GM18867 (cell line): ENCODE measurements at regions not wholly inside any gene's neighbourhood (a gene's known extent, or its start where the extent isn't known, plus 50 kb on each side); places are given as distances from the start of the nearest gene placed in this dataset.

Experiments used
- ATAC-seq: cut with Tn5 transposase; IDR thresholded peaks from one replicate; pipeline ENCODE4 v1.9.1; 2021; ENCODE audit warnings: mild to moderate bottlenecking, moderate library complexity; ENCODE audit not compliant: unreplicated experiment

DNA sequence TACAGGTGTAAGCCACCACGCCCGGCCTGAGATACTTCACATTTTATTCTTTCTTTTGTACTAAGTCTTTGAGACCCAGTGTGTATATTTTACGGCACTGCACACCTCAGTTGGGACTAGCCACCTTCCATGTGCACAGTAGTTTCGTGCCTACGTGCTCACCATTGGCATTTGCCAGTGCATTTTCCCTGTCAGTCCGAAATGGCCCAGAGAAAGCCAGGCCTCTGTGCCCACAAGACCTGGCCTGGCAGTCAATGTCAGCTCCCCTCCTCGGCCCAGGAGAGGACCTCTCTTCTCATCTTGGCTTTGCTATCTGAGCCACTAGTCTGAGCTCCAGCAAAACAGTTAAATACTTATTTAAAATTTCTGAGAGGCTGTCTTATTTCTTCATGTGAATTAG is 147.8 kb upstream of the KLHL29 start:
- no peak for ATAC-seq

DNA sequence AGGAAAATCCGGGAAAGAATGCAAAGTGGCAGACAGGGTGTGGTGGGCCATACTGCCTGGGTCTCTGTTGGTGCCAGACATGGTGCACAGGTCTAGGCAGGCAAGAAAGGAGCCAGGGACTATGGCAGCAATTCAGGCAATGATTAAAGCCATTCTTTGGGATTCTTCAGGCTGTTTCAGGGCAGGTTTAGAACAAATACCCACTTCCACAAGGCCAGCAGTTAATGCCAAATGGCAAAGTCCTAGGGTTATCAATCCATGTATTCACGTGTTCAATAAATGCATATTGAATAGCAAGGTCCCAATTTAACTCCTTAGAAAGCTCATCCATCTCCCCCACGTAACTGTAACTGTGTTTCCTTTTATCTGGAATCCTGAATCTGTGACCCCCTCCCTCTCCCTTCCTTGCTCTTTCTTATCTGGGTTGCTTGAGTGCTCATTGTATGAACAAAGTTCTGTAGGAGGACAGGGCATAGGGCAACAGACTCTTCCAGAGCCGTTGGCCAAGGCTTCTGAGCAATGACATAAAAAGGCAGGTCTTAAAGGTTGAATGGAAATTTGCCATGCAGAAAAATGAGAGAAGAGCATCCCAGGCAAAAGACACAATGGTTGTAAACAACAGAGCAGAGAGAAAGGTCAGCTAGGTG is 146.8 kb upstream of the KLHL29 start:
- ATAC-seq: no peak

DNA sequence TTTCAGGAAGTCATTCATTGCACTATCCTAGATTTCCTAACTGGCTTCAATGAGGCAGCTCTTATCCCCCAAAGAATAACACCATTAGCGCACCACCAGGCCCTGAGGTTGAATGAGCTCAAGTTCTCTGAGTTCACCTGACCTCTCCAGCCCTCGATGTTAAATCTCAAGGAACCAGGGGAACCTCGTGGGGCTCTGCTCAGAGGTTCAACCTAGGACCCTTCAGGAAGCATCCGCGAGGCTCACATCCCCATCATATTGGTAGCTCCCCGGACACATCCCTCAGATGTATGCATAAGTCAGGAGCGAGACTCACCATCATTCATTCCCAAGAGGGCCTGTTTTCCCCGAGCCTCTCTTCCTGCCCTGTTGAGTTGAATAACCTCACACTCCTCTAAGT is 145.6 kb upstream of the KLHL29 start:
- no peak for ATAC-seq

DNA sequence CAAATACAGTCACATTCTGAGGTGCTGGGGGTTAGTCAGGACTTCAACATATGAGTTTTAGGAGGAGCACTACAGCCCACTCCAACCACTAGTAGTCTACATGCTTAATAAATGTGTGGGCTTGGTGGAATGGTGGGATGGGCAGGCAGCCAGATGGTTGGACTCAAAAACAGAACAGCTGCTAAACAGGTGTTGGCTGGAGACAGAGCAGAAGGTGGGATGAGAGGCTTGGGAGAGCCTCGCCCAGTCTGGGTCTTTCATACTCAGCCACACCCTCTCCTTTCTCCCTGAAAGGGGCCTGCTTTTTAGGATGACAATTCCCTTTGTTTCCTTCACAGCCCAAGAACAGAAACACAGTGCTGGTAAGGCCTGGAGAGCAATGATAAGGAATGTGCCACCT is 143.9 kb upstream of the KLHL29 start:
- no peak for ATAC-seq

DNA sequence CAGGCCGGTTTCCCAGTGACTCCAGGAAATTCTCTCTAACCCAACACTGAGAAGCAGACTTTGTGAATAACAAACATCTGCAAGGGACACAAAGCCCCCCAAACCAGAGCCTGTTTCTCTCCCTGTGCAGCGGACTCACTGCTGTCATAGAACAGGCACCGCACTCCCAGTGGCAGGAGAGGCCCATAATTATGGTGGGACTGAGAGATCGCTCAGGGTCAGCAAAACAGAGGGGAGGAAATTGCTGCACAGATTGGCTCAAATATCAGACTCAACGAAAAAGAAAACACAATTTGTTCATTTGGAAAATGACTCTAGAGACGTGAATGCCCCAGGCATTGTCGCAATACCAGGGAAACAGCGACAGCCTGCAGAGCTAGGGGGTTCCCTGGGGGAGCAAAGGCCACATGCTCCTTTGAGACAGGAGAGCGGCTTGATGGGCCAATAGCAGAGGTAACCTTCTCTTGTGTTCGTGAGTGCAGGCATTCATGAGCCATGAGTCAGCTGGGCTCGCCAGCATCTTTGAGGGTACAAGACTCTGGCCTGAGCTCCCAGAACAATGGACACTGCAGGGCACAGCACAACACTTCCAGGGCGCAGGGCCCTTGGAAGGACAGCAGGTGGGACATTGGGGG is 143.3 kb upstream of the KLHL29 start:
- no peak for ATAC-seq

DNA sequence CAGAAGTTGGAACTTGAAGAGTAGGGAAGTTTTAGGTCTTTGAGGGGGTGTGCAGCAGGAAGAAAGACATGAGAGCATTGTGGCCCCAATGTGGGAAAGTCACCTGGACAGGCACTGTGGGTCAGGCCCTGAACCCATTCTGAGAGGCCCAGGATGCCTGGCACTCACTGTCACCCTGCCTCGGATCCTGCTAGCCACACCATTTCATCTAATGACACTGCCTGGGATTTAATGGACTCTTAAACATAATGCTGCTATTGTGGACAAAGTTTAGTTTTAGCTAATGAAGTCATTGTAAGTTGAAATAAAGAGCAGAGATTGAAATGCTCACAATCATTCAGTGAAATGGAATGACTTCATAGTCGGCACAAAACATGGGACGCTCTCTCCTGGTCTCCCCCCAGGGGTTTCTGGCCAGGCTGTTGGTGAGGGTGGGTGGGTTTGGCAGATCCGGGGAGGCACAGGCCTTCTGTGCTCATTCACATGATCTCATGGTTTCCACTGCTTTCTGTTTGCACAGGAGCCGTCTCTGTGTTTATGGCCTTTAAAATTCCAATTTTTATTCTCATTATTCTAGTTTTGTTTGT is 141.8 kb upstream of the KLHL29 start:
- ATAC-seq: no peak

DNA sequence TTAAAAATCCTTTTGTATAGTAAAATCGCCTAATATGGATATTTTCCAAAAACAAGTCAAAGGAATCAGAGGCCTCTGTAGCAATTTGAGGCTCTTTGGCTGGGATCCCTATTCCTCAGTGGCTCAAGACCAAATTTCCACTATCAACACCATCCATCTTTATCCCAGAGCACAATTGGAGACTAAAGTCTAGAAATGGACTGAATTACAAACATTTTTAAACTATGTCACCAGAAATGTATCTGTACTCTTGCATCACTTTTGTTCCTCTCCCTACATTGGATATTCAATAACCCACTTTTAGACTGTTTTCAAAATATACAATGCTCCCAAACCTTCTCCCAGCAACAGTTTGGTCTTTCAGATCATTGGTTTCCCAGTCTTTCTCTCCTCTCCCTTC is 140.4 kb upstream of the KLHL29 start:
- no peak for ATAC-seq

DNA sequence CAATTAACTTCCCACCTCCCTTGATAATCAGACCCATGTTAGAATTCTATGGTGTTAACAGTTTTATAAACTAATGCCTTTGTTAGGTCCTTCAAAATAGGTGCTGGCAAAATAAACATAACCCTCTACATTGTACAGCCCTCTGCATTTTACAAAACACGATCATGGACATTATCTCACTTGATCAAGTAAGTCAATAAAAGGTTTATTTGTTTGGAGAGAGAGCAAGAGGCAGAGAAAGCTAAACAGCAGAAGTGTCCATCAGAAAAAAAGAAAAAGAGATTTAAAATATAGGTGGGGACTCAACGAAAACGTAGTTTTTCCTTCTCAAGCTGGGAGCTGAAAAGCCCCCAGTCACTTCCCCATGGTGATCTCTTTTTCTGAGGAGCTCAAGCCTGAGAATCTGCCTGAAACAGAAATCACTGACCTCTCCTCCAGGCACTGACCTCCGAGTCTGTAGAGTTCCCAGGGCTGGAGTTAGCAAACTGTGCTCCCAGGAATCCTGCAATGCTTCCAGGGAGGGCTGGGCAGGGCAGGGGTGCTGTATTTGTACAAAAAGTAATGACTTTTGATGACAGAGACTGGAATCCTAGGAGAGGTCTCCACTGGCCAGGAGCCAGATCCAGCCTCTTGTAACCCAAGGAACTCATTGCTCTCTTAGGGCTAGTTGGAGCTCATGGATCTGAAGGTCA is 137.8 kb upstream of the KLHL29 start:
- no peak for ATAC-seq

DNA sequence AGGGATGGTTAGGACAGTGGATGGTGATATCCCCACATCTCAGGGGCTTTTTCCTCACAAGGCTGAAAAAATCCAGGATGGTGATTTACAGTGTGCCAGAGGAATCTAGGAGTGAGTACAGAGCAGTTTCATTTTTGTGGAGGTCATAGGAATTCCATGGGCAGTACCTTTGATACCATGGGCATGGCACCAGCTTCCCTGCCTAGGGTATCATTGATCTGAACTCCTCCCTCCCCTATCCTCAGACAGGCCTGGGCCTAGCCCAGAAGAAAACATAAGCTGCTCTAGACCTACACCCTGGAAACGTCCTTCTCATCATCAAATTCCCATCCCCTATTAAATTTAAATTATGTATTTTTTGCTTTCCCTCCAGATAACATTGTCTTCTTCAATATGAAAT is 136.3 kb upstream of the KLHL29 start:
- ATAC-seq: no peak

DNA sequence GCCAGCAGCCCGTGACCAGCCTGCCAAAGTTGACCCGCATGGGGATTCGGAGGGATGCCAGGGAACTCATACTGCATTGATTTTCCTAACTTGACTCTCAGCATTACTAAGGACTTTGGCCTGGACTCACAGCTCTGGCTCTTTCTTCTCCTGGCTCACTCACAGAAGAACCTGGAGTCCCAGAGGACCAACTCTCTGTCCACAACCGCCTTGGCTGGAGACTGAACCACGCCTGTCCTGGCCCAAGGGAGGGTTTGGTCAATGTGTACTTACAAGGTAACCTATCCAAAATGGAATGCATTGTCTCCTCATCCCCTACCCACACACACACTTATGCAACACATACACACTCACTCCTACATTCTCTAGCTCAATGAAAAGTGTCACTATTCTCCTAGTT is 135.6 kb upstream of the KLHL29 start:
- ATAC-seq: no peak

DNA sequence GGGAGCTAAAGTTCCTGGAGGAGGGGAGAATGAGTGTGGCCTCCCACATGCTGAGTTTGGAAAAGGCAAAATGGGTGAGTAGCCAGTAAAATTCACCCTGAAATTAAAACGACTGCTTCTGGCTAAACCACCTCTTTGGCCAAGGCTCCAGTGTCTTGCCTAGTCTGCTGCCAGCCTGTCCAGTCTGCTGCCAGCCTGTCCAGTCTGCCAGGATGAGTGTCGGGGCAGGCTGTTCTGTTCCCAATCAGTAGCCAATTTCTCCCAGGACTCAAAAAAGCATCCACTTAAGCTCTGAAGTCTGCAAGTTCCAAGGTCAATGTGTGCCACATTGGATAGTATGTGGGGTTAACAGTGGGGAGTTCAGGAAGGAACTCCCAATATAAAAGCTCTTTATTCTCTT is 134.6 kb upstream of the KLHL29 start:
- ATAC-seq: no peak

DNA sequence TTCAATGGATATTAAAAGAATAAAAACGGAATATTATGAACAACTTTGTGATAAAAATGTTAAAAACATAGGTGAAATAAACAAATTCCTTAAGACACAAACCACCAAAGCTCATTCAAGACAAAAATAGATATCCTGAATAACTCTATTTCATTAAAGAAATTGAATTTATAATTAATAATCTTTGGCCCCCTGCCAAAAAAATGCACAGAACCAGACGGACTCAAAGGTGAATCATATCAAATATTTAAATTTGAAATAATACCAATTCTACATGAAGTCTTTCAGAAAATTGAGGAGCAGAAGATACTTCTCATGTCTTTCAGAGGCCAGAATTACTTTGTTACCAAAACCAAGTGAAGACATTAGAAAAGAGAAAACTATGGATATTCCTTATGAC is 128.3 kb upstream of the KLHL29 start:
- no peak for ATAC-seq

DNA sequence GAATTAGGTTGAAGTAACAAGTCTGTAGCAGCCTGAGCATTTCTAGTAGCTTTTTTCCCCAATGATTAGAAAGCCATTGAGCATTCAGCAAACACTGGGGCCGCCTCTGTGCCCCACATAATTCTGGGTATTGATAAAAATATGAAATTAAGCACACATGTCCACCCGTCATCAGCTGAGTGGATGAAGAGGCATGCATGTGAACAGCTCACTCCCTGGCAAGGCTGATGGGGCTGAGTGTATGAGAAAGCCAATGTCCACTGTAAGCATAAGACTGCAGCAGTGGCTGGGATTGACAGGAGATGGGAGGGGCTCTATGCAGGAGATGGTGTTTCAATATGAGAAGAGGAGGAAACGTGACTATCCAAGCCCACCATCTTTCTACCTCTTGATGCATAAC is 124.4 kb upstream of the KLHL29 start:
- ATAC-seq: no peak

DNA sequence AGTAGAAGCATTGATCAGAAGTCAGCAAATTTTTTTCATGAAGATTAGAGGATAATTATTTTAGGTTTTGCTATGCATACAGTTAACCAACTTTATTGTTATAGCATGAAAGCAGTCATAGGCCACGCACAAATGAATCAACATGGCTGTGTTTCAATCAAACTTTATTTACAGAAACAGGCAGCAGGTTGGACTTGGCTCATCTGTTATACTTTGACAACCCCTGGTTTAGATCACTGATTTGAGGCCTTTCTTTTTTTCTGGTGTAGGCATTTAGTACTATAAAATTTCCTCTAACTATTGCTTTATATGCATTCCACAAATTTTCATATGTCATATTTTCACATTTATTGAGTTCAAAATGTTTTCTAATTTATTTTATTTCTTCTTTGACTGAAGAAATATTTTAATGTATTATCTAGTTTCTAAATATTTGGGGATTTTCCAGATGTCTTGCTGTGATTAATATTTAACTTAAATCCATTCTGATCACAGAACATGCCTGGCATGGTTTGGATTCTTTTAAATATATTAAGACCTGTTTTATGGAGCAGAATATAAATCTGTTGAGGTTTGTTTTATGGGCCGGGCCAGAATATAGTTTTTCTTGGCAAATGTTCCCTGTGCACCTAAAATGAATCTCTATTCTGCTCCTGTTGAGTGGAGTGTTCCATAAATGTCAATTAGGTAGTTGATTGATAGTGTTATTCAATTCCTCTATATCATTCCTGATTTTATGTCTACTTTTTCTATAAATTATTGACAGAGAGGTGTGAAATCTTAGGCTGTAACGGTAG is 116.3 kb upstream of the KLHL29 start:
- ATAC-seq: no peak

DNA sequence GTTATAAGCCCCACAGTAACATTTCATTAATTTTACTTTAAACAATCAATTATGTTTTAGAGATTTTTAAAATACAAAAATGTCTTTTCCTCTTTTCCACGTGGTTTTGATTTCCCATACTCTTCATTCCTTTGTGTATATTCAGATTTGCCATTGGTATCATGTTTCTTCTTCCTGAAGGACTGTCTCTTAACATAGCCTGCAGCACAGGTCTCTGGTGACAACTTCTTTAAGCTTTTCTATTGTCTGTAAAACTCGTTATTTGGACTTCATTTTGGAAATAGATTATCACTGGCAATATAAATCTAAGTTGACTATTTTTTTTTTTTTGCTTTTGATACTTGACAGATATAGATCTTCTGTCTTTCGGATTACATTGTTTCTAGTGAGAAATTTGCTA is 115.2 kb upstream of the KLHL29 start:
- no peak for ATAC-seq

DNA sequence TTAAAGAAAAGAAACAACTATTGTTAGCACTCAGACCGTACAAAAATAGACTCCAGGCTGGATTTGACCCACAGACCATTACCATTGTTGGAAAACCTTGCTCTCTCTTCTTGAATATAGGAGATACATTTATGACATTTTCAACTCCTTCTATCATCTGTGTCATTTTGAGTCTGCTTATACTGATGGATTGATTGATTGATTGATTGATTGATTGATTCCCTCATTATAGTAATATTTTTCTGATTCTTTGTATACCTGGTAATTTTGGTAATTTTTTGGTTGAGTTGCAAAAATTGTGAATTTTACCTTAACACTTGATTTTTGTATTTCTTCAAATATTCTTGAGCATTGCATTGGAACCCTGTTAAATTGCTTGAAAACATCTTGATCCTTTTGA is 114.2 kb upstream of the KLHL29 start:
- ATAC-seq: no peak

DNA sequence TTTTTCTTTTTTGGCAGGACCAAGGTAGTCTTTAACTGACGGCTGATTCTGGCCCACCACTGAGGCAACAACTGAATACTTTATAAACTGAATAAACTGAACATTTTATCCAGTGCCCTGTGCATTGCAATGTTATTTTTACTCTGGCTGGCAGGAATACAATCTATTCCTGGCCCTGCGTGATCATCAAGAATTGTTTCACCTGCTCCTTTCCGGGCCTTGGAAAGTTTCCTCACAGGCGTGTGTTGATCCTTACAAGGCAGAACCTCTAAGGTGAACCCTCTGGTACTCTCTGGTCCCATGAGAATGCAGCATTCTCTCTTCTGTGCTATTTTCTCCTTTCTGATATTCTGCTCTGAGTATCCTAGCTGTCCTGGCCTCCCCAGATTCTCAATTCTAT is 113.7 kb upstream of the KLHL29 start:
- no peak for ATAC-seq

DNA sequence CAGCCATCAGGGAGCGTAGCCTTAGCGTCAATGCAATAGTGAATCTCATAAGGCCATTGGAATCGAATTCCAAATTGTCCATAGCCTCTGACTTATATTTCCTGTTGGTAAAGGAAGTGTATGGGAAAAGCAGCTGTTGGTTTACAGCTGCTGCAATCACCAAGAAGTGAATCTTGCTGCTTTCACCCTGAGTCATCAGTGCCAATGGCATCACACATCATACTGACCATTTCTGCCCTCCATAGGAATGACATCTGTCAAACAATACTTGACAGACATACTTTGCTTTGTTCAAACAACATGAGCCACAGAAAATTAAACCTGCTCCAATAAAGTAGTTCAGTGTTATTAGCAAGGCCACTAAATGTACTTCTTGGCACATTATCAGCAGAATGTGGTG is 111.2 kb upstream of the KLHL29 start:
- no peak for ATAC-seq

DNA sequence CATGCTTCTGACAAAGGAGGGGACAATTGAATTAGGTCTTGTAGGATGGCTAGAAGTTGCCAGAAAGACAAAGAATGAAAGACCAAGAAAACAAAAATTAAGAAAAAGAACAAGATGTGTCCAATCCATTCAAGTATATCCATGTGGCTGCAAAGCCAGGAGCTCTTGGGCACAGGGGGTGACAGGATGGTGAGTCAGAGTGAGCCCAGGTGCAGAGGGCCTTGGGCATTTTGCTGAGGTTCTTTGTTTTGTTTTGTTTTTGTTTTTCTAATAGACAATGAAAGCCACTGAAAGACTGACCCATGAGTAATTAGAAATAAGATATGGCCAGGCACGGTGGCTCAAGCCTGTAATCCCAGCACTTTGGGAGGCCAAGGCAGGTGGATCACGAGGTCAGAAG is 104.6 kb upstream of the KLHL29 start:
- no peak for ATAC-seq

DNA sequence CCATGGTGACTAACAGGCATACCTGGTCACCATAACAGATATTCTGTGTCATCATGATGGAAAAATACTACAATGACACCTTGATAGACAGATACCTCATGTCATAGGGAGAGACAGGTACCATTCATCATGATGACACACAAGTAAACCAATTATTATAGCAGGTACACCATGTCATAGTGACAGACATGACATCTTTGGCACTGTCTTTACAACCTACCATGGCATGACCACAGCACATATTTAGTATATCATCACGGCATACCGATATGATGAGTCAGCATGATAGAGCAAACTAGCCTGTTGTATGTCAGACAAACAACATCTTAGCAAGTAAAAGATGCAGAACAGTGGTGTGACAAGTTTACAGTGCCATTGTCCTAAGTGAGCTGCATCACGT is 101.3 kb upstream of the KLHL29 start:
- no peak for ATAC-seq

DNA sequence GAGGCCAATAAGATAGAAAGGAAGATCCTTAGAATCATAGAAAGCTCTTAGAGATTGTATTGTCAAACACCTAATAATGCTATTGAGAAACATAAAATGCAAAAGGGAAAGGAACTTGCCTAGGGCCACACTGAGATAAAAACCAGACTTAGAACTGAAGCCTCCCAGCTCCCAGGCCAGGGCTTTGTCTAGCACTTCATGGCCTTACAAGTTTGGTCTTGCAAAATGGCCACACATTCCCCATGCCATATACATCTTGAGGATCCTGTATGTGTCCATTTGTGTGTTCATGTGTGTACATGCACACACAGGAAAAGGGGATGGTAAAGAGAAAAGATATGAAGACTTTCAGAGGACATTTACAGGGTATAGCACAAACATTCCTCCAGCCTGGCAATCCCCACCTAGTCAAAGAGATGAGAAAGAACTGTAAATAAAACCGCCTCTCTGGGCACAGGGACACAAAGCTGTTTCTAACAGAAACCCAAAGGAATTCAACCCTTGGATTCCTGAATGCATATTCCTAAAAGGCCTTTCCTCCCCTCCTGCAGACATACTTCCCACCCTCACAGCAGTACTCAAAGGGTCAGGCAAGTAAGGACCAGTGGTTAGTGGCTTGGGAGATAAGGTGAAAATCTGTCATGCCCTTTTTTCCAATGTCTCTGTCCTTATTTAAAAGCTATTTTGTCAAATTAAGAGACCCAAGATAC is 99.7 kb upstream of the KLHL29 start:
- ATAC-seq: no peak
